Endothelial cell of umbilical vein (primary cell): ENCODE measurements at regions not wholly inside any gene's neighbourhood (a gene's known extent, or its start where the extent isn't known, plus 50 kb on each side); places are given as distances from the start of the nearest gene placed in this dataset.

Experiments
- BruUV-seq: library from RNA; stranded (reverse); fragments of 400-500 nt; replicated peaks from 2 replicates; lab custom pipeline; 2021; lab: Mats Ljungman, UMichigan
- CTCF ChIA-PET: fragments of 300-600, 350-600 bp; sonication (Branson Sonifier 250); formaldehyde crosslinking; loops from one replicate; lab custom pipeline; 2021; ENCODE audit warnings: antibody characterized with exemption, inconsistent platforms; lab: Charles Lee
- POLR2A ChIA-PET: fragments of 300-600, 350-600 bp; sonication (Branson Sonifier 250); formaldehyde crosslinking; loops from one replicate; lab custom pipeline; 2021; ENCODE audit warnings: antibody characterized with exemption, inconsistent platforms; lab: Charles Lee
- DNase-seq: peaks from one replicate; pipeline ENCODE4 v3.0.0-alpha.2; 2011; ENCODE audit warnings: low read depth, low spot score
- FAIRE-seq: peaks from 2 replicates; lab custom pipeline; 2011; peaks lifted over from hg19 to GRCh38; lab: Jason Lieb, UNC
- H2AFZ ChIP-seq: 2 replicates; pipeline ENCODE4 v1.6.0; 2012; ENCODE audit warnings: low read depth, low read length, control low read depth, inconsistent platforms
- H3K27ac ChIP-seq: 2 replicates; pipeline ENCODE4 v1.5.1; 2011; ENCODE audit warnings: low read depth, mild to moderate bottlenecking, control low read depth, low read length, moderate library complexity; ENCODE audit not compliant: insufficient read depth
- H3K27me3 ChIP-seq, 2 experiments: 2 replicates each; pipeline versions ENCODE4 v1.6.0 to v1.6.1; 2011; ENCODE audit warnings: low read length in 2 of 2, mixed read lengths in 1 of 2; ENCODE audit not compliant: control insufficient read depth in 2 of 2, insufficient read depth in 2 of 2
- H3K36me3 ChIP-seq, 2 experiments: 2 replicates in 1 of 2; 3 replicates in 1 of 2; pipeline ENCODE4 v1.5.1; 2011; ENCODE audit warnings: low read length in 2 of 2, mild to moderate bottlenecking in 1 of 2, moderate library complexity in 1 of 2; ENCODE audit not compliant: control insufficient read depth in 2 of 2, insufficient read depth in 2 of 2; ENCODE audit errors: extremely low read depth in 1 of 2
- H3K4me1 ChIP-seq: 3 replicates; pipeline ENCODE4 v1.5.1; 2011; ENCODE audit warnings: mild to moderate bottlenecking, low read length; ENCODE audit not compliant: control insufficient read depth, insufficient read depth; ENCODE audit errors: extremely low read depth
- H3K4me2 ChIP-seq: 2 replicates; pipeline ENCODE4 v1.6.1; 2011; ENCODE audit warnings: low read length, control low read depth, mixed read lengths; ENCODE audit not compliant: insufficient read depth
- H3K4me3 ChIP-seq, 3 experiments: fragments of 200-600 bp in 1 of 3; sonication (generic), shearing (Covaris generic) in 1 of 3; replicated peaks in 1 of 3; 2 replicates each; pipeline ENCODE4 v1.5.1; 2011 to 2016; ENCODE audit warnings: control low read depth in 3 of 3, low read length in 3 of 3, mild to moderate bottlenecking in 2 of 3, inconsistent platforms in 1 of 3, low read depth in 1 of 3, moderate library complexity in 1 of 3; ENCODE audit not compliant: insufficient read depth in 1 of 3
- H3K79me2 ChIP-seq: 2 replicates; pipeline ENCODE4 v1.6.0; 2012; ENCODE audit warnings: low read length, inconsistent platforms; ENCODE audit not compliant: control insufficient read depth, insufficient read depth
- H3K9ac ChIP-seq: replicated peaks from 2 replicates; pipeline ENCODE3; 2011; ENCODE audit warnings: low read length, control low read depth; ENCODE audit not compliant: insufficient read depth; ENCODE audit errors: extremely low read depth
- H3K9me1 ChIP-seq: replicated peaks from 3 replicates; pipeline ENCODE4 v1.6.0; 2011; ENCODE audit warnings: mild to moderate bottlenecking, low read length; ENCODE audit not compliant: control insufficient read depth, insufficient read depth; ENCODE audit errors: extremely low read depth
- H3K9me3 ChIP-seq: replicated peaks from 2 replicates; pipeline ENCODE4 v1.5.1; 2012; ENCODE audit warnings: low read length, inconsistent platforms; ENCODE audit not compliant: control insufficient read depth, insufficient read depth
- H4K20me1 ChIP-seq: replicated peaks from 2 replicates; pipeline ENCODE3; 2011; ENCODE audit warnings: mild to moderate bottlenecking, low read length; ENCODE audit not compliant: control insufficient read depth, insufficient read depth; ENCODE audit errors: extremely low read depth
- CTCF ChIP-seq, 2 donors: IDR thresholded peaks; 1 replicate in 1 of 2; 2 replicates in 1 of 2; pipeline ENCODE4 v1.5.1; 2011; ENCODE audit warnings: low read length in 2 of 2, mild to moderate bottlenecking in 2 of 2, moderate library complexity in 2 of 2, control low read depth in 1 of 2, inconsistent platforms in 1 of 2, low read depth in 1 of 2; ENCODE audit not compliant: insufficient read depth in 1 of 2; ENCODE audit errors: extremely low read depth in 1 of 2
- EZH2 ChIP-seq: IDR thresholded peaks from 2 replicates; pipeline ENCODE4 v1.6.1; 2012; ENCODE audit warnings: borderline replicate concordance, low read depth, mild to moderate bottlenecking, moderate library complexity, low read length, inconsistent platforms; ENCODE audit not compliant: severe bottlenecking
- FOS ChIP-seq: IDR thresholded peaks from 2 replicates; pipeline ENCODE4 v1.6.1; 2011; ENCODE audit warnings: mild to moderate bottlenecking, low read length, moderate library complexity, borderline replicate concordance; ENCODE audit not compliant: insufficient read depth
- GATA2 ChIP-seq: IDR thresholded peaks from 2 replicates; pipeline ENCODE4 v1.7.0; 2011; ENCODE audit warnings: low read depth, mild to moderate bottlenecking, moderate library complexity, mixed read lengths, low read length; ENCODE audit not compliant: insufficient read length, insufficient read depth
- JUN ChIP-seq: IDR thresholded peaks from 2 replicates; pipeline ENCODE4 v1.6.1; 2011; ENCODE audit warnings: borderline replicate concordance, low read depth; ENCODE audit not compliant: insufficient read length, insufficient read depth
- MYC ChIP-seq: IDR thresholded peaks from one replicate; pipeline ENCODE4 v1.6.1; 2011; ENCODE audit warnings: mild to moderate bottlenecking, low read depth, low read length
- POLR2A ChIP-seq: IDR thresholded peaks from 2 replicates; pipeline ENCODE4 v1.6.1; 2012; ENCODE audit warnings: low read depth, mild to moderate bottlenecking, control low read depth, low read length
- POLR2AphosphoS5 ChIP-seq: IDR thresholded peaks from 2 replicates; pipeline ENCODE4 v1.6.1; 2012; ENCODE audit warnings: low read depth, mild to moderate bottlenecking, control low read depth, low read length, moderate library complexity; ENCODE audit not compliant: insufficient read depth
- dilution Hi-C: fragments of 300-500 bp; cut with MboI; formaldehyde crosslinking; loops from one replicate; pipeline ENCODE4 v1.15.0; 2019; ENCODE audit warnings: low sequenced_read_pairs; ENCODE audit not compliant: extremely low pct_ligation_motif_present
- intact Hi-C: fragments of 100-400 bp; cut with micrococcal nuclease; formaldehyde crosslinking; loops from one replicate; pipeline ENCODE4 v1.10.0; 2022
- TF ChIP-seq, protein P1 (sequence below): IDR thresholded peaks from 2 replicates; pipeline ENCODE4 v1.6.1; 2011; ENCODE audit not compliant: insufficient read depth, insufficient read length

DNA sequence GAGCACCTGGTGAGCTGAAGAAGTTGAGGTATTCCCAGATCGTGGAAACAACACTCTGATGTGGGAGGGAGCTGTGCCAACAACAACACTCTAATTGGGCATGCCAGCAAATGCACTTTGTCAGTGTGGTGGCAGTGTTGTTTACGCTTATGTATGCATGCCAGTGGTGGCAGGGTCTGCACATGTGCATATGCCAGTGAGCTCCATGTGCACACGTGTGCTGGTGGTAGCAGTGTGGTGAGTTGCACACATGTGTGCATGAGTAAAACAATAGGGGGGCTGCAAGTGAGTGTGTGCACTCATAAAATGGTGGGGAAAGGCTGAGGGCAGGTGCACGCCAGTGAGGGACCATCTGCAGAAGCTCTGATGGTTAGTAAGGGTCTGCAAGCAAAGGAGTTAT lies 134.2 kb downstream of the DMRTA1 start:
- intact Hi-C loops = no loop called here
- H3K9me1 ChIP-seq = no peaks in the 10 kb centered on the region
- dilution Hi-C loops = no loop called here
- no peak overlapping the region for H3K4me2 ChIP-seq
- ChIA-PET CTCF (no interaction called here), POLR2A (no interaction called here)
- no peak overlapping the region for H3K27ac ChIP-seq
- no peaks in the 10 kb centered on the region for H3K27me3 ChIP-seq
- TF ChIP-seq MYC (no peak), POLR2AphosphoS5 (no peak), CTCF (IDR thresholded peaks at IDR 0.05; ENCODE audit: extremely low read depth in 1 of 2, insufficient read depth in 1 of 2, low read depth in 1 of 2, low read length in 2 of 2) (no peak), POLR2A (no peak), FOS (no peak), GATA2 (no peak), EZH2 (no peak), JUN (no peak)
- TF ChIP-seq, protein P1, sequence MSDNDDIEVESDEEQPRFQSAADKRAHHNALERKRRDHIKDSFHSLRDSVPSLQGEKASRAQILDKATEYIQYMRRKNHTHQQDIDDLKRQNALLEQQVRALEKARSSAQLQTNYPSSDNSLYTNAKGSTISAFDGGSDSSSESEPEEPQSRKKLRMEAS = no peak
- no peaks in the 10 kb centered on the region for H3K4me1 ChIP-seq
- H3K4me3 ChIP-seq = no peak overlapping the region
- no peaks in the 10 kb centered on the region for H3K79me2 ChIP-seq
- no peaks in the 10 kb centered on the region for H3K36me3 ChIP-seq
- BruUV-seq = no TSS peak
- DNase-seq = no peak
- H4K20me1 ChIP-seq = no peaks in the 10 kb centered on the region
- H3K9ac ChIP-seq = no peak overlapping the region
- no peak for FAIRE-seq
- H3K9me3 ChIP-seq = no peaks in the 10 kb centered on the region
- no peak overlapping the region for H2AFZ ChIP-seq
